B cell (primary cell): ENCODE measurements at regions not wholly inside any gene's neighbourhood (a gene's known extent, or its start where the extent isn't known, plus 50 kb on each side); places are given as distances from the start of the nearest gene placed in this dataset.

Source experiments
- ATAC-seq: fragments of 200-7000 bp; cut with Tn5 transposase; one replicate; pipeline ENCODE4 v1.10.0; 2021; ENCODE audit warnings: low read depth, mild to moderate bottlenecking, moderate number of reproducible peaks, moderate library complexity
- CTCF ChIA-PET: fragments of 350-600 bp; sonication (Branson Sonifier 250); formaldehyde crosslinking; loops from one replicate; lab custom pipeline; 2021; ENCODE audit warnings: antibody characterized with exemption, inconsistent platforms; lab: Charles Lee
- POLR2A ChIA-PET: fragments of 350-600 bp; sonication (Branson Sonifier 250); formaldehyde crosslinking; loops from one replicate; lab custom pipeline; 2021; ENCODE audit warnings: antibody characterized with exemption; lab: Charles Lee
- DNase-seq: peaks from one replicate; pipeline ENCODE4 v3.0.0; 2013
- H2AFZ ChIP-seq: 2 replicates; pipeline ENCODE4 v1.6.1; 2012; ENCODE audit warnings: mild to moderate bottlenecking, low read depth, low read length; ENCODE audit not compliant: insufficient read depth, poor library complexity, severe bottlenecking
- H3K27ac ChIP-seq, 2 donors: 1 replicate in 1 of 2; 2 replicates in 1 of 2; pipeline ENCODE4 v1.5.1; 2012 to 2013; ENCODE audit warnings: low read length in 2 of 2, mild to moderate bottlenecking in 2 of 2, moderate library complexity in 1 of 2
- H3K27me3 ChIP-seq, 4 experiments: fragments of 200-600 bp in 1 of 4; sonication (generic) in 1 of 4; replicated peaks in 1 of 4; 1 replicate in 2 of 4; 2 replicates in 2 of 4; pipeline versions ENCODE4 v1.6.1 to v1.7.0; 2013 to 2016; ENCODE audit warnings: low read length in 3 of 4, mild to moderate bottlenecking in 2 of 4, mixed read lengths in 1 of 4, moderate library complexity in 1 of 4; ENCODE audit not compliant: insufficient read depth in 4 of 4, control insufficient read depth in 3 of 4; ENCODE audit errors: control extremely low read depth in 1 of 4
- H3K36me3 ChIP-seq, 2 experiments: replicated peaks in 1 of 2; 1 replicate in 1 of 2; 2 replicates in 1 of 2; pipeline versions ENCODE4 v1.6.1 to v1.7.1; 2013; ENCODE audit warnings: low read length in 1 of 2; ENCODE audit not compliant: insufficient read depth in 2 of 2, control insufficient read depth in 1 of 2; ENCODE audit errors: control extremely low read depth in 1 of 2, extremely low read depth in 1 of 2
- H3K4me1 ChIP-seq, 2 donors: fragments of 200-600 bp in 1 of 2; sonication (generic) in 1 of 2; 1 replicate in 1 of 2; 2 replicates in 1 of 2; pipeline versions ENCODE4 v1.5.1 to v1.6.1; 2013 to 2017; ENCODE audit warnings: low read length in 2 of 2; ENCODE audit not compliant: control insufficient read depth in 2 of 2, insufficient read depth in 2 of 2
- H3K4me2 ChIP-seq: replicated peaks from 2 replicates; pipeline ENCODE3; 2012; ENCODE audit warnings: mild to moderate bottlenecking, low read depth, low read length; ENCODE audit not compliant: poor library complexity, severe bottlenecking
- H3K4me3 ChIP-seq, 5 experiments: fragments of 200-600 bp in 1 of 5; sonication (generic) in 1 of 5; 1 replicate in 3 of 5; 2 replicates in 2 of 5; pipeline versions ENCODE4 v1.5.1 to v1.7.0; 2011 to 2016; ENCODE audit warnings: low read length in 4 of 5, mild to moderate bottlenecking in 4 of 5, low read depth in 2 of 5, control low read depth in 1 of 5, moderate library complexity in 1 of 5; ENCODE audit not compliant: insufficient read depth in 1 of 5; ENCODE audit errors: control extremely low read depth in 1 of 5, extremely low read depth in 1 of 5
- H3K79me2 ChIP-seq: fragments of 200-600 bp; sonication (generic); one replicate; pipeline ENCODE4 v1.6.0; 2016; ENCODE audit warnings: low read length; ENCODE audit not compliant: control insufficient read depth, insufficient read depth
- H3K9ac ChIP-seq: fragments of 200-600 bp; sonication (generic); 2 replicates; pipeline ENCODE4 v1.6.1; 2017; ENCODE audit warnings: mild to moderate bottlenecking, low read length, moderate library complexity
- H3K9me3 ChIP-seq, 3 donors: one replicate each; pipeline versions ENCODE4 v1.6.1 to v1.7.1; 2013; ENCODE audit warnings: low read length in 2 of 3; ENCODE audit not compliant: control insufficient read depth in 2 of 3, insufficient read depth in 1 of 3; ENCODE audit errors: control extremely low read depth in 1 of 3
- H4K20me1 ChIP-seq: 2 replicates; pipeline ENCODE4 v1.6.0; 2012; ENCODE audit warnings: mild to moderate bottlenecking, low read length; ENCODE audit not compliant: insufficient read depth, control insufficient read depth, poor library complexity, severe bottlenecking
- H3K27ac Mint-ChIP-seq: one replicate; pipeline ENCODE4 v1.8.0; 2021; ENCODE audit warnings: mixed read lengths
- H3K27me3 Mint-ChIP-seq: one replicate; pipeline ENCODE4 v1.8.0; 2021; ENCODE audit warnings: mixed read lengths
- H3K4me1 Mint-ChIP-seq: one replicate; pipeline ENCODE4 v1.8.0; 2021; ENCODE audit warnings: mixed read lengths
- H3K4me3 Mint-ChIP-seq: one replicate; pipeline ENCODE4 v1.8.0; 2021; ENCODE audit warnings: mixed read lengths
- H3K9me3 Mint-ChIP-seq: one replicate; pipeline ENCODE4 v1.8.0; 2022; ENCODE audit warnings: mixed read lengths; ENCODE audit not compliant: insufficient read depth
- CTCF ChIP-seq: fragments of 200-600 bp; IDR thresholded peaks from one replicate; pipeline ENCODE4 v1.8.0; 2022; ENCODE audit warnings: antibody characterized with exemption, mild to moderate bottlenecking
- EZH2 ChIP-seq: IDR thresholded peaks from 2 replicates; pipeline ENCODE4 v1.6.1; 2012; ENCODE audit warnings: borderline replicate concordance, low read depth, mild to moderate bottlenecking, moderate library complexity, low read length; ENCODE audit not compliant: insufficient read depth, poor library complexity, severe bottlenecking
- WGBS: methylation state at CpG from one replicate; pipeline ENCODE4 v1.1.5; 2013; ENCODE audit warnings: missing lambda C conversion rate; ENCODE audit not compliant: insufficient coverage; 5-methylcytosine and 5-hydroxymethylcytosine counted together
- intact Hi-C: fragments of 100-400 bp; cut with micrococcal nuclease; formaldehyde crosslinking; loops from one replicate; pipeline ENCODE4 v1.10.0; 2022

DNA sequence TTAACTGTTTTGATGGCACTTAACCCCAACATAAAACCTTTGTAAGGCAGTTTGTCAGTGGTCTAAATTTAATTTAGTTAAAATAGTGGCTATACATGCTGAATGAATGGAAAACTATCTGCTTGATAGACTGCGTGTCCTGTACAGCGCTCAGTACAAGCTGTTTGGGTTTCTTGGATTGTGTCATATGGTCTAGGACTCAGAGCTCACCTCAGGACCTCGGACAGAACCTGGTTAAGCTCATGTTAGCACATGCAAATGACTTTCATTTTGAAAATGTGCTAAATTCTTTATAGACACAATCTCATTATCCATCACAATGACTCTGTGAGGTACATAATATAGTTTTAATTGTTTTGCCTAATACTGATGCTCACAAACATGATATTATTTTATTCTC lies 55.7 kb upstream of the RELN start:
- Histone ChIP-seq H2AFZ (no peak overlapping the region), H4K20me1 (no peaks in the 10 kb centered on the region), H3K36me3 (no peaks in the 10 kb centered on the region), H3K4me2 (no peak overlapping the region), H3K79me2 (no peaks in the 10 kb centered on the region), H3K9ac (no peak overlapping the region), H3K4me3 (no peak overlapping the region), H3K4me1 (no peaks in the 10 kb centered on the region), H3K27ac (no peak overlapping the region), H3K27me3 (no peaks in the 10 kb centered on the region), H3K9me3 (no peaks in the 10 kb centered on the region)
- no peak for TF ChIP-seq EZH2
- TF ChIP-seq CTCF: no peak
- ATAC-seq (no peak), DNase-seq (no peak)
- intact Hi-C loops: no loop called here
- Mint-ChIP-seq H3K9me3 (no peaks in the 10 kb centered on the region), H3K27me3 (peaks cover 10% of the 10 kb centered on the region), H3K4me1 (no peaks in the 10 kb centered on the region), H3K4me3 (no peak overlapping the region), H3K27ac (no peak overlapping the region)
- POLR2A ChIA-PET: no interaction called here
- WGBS: 94% methylated on average over 2 of the region's 3 CpGs
- CTCF ChIA-PET: no interaction called here

DNA sequence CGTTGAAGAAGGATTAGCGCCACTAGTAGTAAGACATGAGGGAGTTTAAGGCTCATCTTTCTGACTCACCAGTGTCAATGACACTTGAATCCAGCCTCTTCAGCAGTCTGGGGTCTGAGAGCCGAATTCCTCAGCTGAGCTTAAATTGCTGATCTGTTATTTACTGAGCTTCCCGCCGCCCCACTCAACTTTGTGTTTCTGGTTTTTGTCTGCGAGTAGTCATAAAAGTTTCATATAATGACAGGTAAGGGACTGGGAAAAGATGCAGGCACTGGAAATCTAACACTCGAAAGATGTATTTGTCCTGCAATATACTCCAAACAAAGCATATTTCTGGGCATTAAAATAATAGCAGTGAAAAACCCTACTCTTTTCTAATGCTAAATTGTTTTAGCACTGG lies 51.2 kb upstream of the RELN start:
- ChIA-PET CTCF (no interaction called here), POLR2A (no interaction called here)
- H2AFZ ChIP-seq: no peak overlapping the region
- H3K9ac ChIP-seq: no peak overlapping the region
- Mint-ChIP-seq H3K4me3 (no peak overlapping the region), H3K9me3 (no peaks in the 10 kb centered on the region), H3K4me1 (no peaks in the 10 kb centered on the region), H3K27ac (no peak overlapping the region), H3K27me3 (peaks cover 4% of the 10 kb centered on the region)
- H3K4me2 ChIP-seq: no peak overlapping the region
- H3K4me3 ChIP-seq: no peak overlapping the region
- H3K9me3 ChIP-seq: no peaks in the 10 kb centered on the region
- no peaks in the 10 kb centered on the region for H3K27me3 ChIP-seq
- intact Hi-C loops: no loop called here
- no peaks in the 10 kb centered on the region for H3K36me3 ChIP-seq
- ATAC-seq: no peak
- no peaks in the 10 kb centered on the region for H3K4me1 ChIP-seq
- H3K79me2 ChIP-seq: no peaks in the 10 kb centered on the region
- H3K27ac ChIP-seq: no peak overlapping the region
- no peak for DNase-seq
- no peaks in the 10 kb centered on the region for H4K20me1 ChIP-seq
- WGBS: 69% methylated on average over 2 of the region's 7 CpGs
- no peak for TF ChIP-seq CTCF
- TF ChIP-seq EZH2: no peak
